C4-2B (cell line): ENCODE measurements at regions not wholly inside any gene's neighbourhood (a gene's known extent, or its start where the extent isn't known, plus 50 kb on each side); places are given as distances from the start of the nearest gene placed in this dataset.

Source experiments
- ZFX ChIP-seq: fragments of 450-650 bp; IDR thresholded peaks from 2 replicates; pipeline ENCODE4 v1.6.1; 2017
- TF ChIP-seq, protein P1 (sequence below): fragments of 450-650 bp; conservative IDR thresholded peaks from 2 replicates; pipeline ENCODE4 v1.5.1; 2017; ENCODE audit warnings: mild to moderate bottlenecking

DNA sequence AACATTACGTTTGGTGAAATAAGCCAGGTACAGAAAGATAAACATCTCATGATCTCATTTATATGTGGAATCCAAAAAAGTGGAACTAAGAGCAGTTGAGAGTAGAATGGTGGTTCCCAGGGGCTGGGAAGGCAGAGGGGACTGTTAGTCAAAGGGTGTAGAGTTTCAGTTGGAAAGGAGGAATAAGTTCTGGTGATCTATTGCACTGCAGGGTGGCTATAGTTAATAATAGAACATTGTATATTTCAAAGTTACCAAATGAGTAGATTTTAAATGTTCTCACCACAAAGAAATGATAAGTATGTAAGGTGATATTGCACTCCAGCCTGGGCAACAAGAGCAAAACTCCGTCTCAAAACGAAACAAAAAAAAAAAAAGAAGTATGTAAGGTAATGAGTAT lies 260.1 kb upstream of the RAB6C start:
- TF ChIP-seq, protein P1, sequence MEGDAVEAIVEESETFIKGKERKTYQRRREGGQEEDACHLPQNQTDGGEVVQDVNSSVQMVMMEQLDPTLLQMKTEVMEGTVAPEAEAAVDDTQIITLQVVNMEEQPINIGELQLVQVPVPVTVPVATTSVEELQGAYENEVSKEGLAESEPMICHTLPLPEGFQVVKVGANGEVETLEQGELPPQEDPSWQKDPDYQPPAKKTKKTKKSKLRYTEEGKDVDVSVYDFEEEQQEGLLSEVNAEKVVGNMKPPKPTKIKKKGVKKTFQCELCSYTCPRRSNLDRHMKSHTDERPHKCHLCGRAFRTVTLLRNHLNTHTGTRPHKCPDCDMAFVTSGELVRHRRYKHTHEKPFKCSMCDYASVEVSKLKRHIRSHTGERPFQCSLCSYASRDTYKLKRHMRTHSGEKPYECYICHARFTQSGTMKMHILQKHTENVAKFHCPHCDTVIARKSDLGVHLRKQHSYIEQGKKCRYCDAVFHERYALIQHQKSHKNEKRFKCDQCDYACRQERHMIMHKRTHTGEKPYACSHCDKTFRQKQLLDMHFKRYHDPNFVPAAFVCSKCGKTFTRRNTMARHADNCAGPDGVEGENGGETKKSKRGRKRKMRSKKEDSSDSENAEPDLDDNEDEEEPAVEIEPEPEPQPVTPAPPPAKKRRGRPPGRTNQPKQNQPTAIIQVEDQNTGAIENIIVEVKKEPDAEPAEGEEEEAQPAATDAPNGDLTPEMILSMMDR: no peak
- no peak for TF ChIP-seq ZFX
